Fibroblast of the conjunctiva (primary cell): ENCODE measurements at regions not wholly inside any gene's neighbourhood (a gene's known extent, or its start where the extent isn't known, plus 50 kb on each side); places are given as distances from the start of the nearest gene placed in this dataset.
"Not testable (repeated sequence)": the region's sequence is repeated elsewhere in the genome, so short reads cannot be mapped to it uniquely, and the experiment has no call there.

Source experiments
- DNase-seq: peaks from one replicate; pipeline ENCODE4 v3.0.0-alpha.2; 2010; ENCODE audit warnings: low read depth

DNA sequence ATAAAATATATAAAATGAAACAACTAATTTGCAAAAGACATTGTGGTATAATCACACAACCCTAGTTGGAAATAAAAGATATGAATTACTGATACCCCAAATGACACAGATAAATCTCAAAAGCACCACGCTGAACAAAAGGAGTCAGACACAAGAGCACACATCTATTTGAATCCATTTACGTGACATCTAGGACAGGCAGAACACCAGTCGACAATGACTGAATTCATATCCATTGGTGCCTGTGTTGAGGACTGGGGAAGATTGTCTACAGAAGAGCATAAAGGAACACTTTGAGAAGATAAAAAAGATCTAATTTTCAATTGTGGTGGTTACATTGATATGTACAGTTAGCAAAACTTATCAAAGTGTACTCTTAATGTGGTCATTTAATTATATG is 874.1 kb downstream of the LTN1 start:
- no peak for DNase-seq

DNA sequence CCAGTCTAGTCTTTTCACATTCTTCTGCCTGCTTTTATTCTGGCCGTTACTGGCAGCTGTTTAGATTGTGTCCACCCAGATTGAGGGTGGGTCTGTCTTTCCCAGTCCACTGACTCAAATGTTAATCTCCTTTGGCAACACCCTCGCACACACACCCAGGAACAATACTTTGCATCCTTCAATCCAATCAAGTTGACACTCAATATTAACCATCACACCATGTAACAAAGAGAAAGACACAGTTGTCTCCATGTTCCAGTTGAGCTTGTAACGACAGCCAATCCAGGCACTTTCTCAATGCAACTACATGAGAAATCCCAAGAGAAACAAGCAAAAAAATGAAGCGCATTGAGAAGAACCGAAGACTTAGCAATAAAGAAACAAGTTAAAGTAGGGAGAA is 877.7 kb downstream of the LTN1 start:
- not testable (repeated sequence) for DNase-seq

DNA sequence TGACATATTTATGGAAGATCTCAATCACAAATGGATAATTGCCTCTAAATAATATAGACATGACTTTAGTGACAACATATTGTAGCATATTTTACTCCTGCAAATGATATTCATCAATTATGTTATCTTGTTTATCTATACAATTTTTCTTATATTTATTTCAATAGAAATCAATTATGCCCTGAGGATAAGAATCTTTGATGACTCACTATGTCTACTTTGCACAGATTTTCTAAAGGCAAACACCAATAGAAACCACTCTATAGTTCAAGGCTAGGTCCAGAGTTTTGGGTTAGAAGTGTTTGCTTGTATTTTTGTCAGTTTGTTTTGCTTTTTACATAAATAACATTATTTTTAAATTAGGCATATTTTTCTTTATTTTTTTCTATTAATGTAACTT is 879.0 kb downstream of the LTN1 start:
- DNase-seq, result no peak

DNA sequence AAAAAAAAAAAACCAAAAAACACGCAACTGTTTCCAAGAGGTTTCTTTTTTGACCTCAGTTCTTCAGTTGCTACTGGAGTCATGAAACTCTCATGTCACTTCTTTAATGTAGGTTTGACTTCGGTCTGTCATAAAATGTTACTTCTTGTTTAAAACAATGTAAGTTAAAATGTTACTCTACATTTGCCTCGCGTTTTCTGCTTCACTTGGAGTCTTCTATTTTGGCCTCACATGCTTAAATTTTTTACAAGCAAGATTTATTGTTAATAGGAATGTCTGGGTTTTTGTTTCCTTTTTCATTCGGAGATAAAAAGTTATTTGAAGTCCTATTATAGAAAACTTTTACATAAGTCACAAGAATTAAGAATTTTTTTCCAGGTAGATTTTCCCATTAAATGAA is 880.2 kb downstream of the LTN1 start:
- no peak for DNase-seq

DNA sequence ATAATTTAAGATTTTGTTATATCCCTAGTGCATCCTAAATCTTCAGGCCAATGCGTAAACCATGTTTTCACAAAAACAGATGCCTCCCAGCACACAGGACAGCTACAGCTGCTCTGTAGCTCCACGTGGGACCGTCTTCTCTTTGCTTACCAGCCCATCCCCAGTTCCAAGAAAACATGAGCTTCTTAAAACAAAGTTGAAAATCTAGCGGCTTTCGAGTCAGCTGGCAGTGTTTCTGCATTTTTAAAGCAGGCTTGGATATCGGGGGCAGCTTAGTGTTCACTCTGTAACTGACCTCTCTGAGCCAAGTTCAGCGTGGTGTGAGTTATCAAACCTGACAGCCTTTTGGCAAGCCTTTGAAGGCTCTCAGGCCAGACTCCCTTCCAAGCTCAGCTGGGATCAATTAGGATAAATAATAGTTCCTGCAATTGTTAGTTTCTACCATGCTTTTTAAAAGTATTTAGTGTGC is 881.5 kb downstream of the LTN1 start:
- DNase-seq, result peak; percentile 97

DNA sequence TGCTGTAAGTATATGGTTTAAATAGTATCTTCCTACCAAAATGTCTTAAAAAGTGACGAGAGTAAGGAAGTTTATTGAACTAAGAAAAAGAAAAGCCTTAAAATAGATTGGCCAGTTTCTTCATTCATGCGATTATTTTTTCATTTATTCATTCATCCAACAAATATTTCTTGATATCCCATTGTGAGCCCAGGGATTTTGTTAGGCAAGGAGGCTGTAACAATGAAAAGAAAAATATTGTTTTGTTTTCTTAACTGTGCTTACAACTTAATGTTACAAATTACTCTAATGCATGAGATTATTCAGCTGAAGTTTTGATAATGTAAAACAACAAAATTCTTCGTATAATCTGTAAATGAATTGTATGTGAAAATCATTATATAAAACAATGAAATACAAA is 882.0 kb downstream of the LTN1 start:
- no peak for DNase-seq

DNA sequence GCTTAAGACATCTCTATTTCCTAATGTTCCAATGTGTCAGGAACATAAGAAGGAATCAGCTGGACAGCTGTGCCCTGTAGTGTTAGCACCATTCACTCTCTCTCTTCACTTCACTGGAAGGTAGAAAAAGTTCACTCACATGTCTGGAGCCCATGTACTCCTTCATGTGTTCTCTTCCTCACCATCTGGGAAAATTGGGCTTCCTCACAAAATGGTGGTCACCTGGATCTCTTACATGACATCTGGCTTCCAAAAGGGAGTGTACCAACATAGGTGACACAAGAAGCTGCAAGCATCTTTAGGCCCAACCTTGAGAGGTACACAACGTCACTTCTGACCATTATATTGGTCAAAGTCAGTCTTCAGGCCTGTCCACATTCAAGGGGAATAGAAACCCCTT is 882.6 kb downstream of the LTN1 start:
- no peak for DNase-seq

DNA sequence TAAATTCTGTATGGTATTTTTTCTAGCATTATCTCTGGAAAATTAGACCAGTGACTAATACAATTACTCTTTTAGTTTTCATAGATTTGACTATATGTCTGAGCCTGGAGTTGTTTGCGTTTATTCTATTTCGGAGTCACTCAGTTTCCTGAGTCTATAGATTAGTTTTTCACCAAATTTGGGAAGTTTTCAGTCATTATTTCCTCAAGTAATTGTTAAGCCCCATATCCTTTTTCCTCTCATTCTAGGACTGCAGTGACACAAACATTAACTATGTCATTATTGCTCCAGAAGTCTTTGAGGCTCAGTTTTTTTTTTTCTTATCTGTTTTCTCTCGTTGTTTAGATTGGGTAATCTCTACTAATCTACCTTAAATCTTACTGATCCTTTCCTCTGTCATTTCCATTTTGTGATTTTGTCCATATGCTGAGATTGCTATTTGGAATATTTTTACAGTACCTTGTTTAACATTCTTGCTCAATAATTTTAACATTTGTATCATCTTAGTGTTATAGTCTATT is 886.2 kb downstream of the LTN1 start:
- DNase-seq, result no peak

DNA sequence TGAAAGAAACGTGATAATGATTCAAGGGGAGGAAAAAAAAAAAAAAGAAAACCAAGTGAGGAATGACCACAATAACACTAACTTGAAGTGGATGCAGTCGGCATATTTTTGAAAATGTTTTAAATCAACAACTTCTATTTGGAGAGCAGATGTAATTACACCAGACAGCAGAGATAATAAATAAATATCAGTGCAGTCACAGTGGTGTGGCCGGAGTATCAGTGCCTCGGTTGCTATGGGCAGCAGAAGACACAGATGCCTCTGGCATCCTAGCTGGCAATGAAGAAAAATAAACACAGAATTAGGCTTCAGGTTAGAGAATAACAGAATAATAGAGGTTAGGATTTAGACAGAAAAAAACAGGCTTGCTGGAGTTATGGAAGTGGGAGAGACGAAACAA is 888.3 kb downstream of the LTN1 start:
- DNase-seq, result no peak

GRCh38 chr21:28100366-28100765 is 892.3 kb downstream of the LTN1 start:
- DNase-seq, result no peak

- DNase-seq, result no peak
These were observed 893.5 kb downstream of the LTN1 start for GRCh38 chr21:28099001-28099705.

- DNase-seq, result no peak
These were observed 901.2 kb downstream of the LTN1 start for GRCh38 chr21:28091466-28091865.

DNA sequence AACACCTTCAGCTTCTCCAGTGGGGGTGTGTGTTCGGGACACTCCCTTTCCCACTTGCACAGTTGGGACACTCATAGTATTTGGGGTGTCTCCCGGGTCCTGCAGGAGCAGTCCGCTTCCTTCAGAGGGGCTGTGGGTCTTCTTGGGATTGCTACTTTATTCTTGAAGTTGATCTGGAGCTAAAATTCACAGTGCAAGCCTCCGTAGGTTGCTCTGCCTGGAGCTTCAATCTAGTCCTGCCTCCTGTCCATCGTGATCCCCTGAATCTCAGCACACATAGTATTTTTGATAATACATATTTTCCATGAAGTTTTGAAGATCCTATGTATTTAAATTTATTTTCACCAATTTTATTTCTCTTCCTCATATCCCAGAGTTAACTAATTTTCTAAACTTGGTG is 902.1 kb downstream of the LTN1 start:
- no peak for DNase-seq

DNA sequence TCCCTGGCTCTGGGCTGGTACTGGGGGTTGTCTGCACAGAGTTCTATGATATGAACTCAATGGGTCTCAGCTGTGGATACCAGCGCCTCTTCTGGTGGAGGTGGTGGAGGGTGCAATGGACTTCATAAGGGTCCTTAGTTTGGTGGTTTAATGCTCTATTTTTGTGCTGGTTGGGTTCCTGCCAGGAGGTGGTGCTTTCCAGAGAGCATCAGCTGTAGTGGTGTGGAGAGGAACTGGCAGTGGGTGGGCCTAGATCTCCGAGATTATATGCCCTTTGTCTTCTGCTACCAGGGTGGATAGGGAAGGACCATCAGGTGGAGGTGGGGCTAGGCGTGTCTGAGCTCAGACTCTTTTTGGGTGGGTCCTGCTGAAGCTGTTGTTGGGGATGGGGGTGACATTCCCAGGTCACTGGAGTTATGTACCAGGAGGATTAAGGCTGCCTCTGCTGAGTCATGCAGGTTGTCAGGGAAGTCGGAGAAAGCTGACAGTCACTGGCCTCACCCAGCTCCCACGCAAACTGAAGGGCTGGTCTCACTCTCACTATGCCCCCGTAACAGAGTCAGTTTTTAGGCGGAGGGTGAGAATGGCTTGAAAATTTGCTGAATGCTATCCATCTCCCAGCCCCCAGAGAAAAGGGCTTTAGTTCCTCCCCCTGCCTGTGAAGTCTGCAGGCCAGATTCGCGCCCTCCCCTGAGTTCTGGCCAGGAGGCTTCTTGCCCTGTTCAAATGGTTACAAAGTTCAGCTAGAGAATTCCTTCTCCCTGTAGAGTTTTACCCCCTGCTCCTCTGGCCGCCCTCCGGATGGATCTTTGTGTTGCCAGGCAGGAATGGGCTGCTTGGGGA is 902.9 kb downstream of the LTN1 start:
- DNase-seq, result no peak

- no peak for DNase-seq
These were observed 905.7 kb downstream of the LTN1 start for GRCh38 chr21:28086861-28087581.

DNA sequence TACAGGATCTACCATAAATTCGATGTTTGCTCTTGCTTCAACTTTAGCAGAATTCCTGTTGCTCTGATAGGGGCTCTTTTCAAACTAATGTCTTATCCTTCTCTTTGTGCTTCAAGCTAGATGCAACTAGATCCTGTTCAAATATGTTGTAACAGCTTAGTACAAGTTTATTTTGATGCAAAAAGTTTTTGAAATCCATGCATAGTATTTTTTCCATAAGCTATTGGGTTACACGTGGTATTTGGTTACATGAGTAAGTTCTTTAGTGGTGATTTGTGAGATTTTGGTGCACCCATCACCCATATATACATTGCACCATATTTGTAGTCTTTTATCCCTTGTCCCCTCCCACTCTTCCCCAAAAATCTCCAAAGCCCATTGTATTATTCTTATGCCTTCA is 907.7 kb downstream of the LTN1 start:
- no peak for DNase-seq

DNA sequence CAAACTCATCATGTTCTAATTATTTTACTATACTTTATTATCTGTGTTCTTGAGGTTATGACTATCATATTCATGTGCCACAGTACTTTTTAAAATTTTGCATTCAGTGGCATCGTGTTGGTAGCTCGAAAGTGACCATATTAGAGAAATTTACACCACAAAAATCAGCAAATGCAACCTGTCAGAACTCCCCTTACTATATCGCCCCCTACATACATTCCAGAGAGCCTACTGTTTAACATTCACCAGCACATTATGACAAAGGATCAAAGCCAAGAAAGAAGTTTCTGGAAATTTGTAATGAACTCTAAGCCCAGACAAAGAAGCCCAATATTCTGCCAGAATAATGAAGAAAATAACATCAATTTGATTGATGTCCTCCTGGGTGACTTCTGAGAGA is 909.3 kb downstream of the LTN1 start:
- no peak for DNase-seq

GRCh38 chr21:28078126-28078525 is 914.6 kb downstream of the LTN1 start:
- no peak for DNase-seq

GRCh38 chr21:28074676-28075075 is 918.0 kb downstream of the LTN1 start:
- DNase-seq, result no peak

DNA sequence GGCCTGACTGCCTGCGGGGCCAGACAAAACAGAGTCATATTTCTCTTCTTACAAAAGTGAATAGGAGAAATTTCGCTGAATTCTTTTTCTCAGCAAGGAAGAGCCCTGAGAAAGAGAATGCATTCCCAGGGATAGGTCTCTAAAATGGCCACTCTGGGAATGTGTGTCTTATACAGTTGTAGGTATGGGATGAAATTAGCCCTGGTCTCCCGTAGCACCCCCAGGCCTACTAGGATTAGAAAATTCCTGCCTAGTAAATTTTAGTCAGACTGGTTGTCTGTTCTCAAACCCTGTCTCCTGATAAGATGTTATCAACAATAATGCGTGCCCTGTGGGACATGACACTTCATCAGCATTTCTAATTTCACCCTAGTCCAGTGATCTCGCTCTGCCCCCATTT is 920.1 kb downstream of the LTN1 start:
- DNase-seq, result no peak

GRCh38 chr21:28069450-28069923 is 923.2 kb downstream of the LTN1 start:
- DNase-seq, result peak; percentile 55
